ENCODE measurements at regions not wholly inside any gene's neighbourhood (a gene's known extent, or its start where the extent isn't known, plus 50 kb on each side); places are given as distances from the start of the nearest gene placed in this dataset.

DNA sequence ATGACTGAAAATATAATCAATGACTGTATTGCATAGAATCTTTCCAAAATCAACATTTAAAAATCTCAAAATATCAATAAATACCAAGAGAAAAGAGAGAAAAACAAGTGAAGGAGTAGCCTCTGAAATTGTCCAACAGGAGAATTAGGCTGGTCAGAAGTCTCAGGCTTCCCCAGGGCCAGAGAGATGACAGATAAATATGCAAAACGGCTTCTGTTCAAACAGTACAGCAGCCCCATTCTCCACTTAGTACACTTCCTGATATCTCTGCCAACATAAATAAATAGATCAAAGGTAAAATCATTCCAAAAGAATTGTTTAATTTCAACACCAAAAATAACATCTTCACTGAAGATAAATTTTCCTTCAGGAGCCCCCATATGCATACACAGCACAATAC is 204.7 kb upstream of the GABRA2 start:
- Histone ChIP-seq H3K36me3 (no peaks in the 10 kb centered on the region), H3K27ac (no peak overlapping the region), H3K9me3 (peaks cover 0 to 3% of the 10 kb centered on the region in 2 donors), H3K27me3 (no peaks in the 10 kb centered on the region), H3K4me3 (no peak overlapping the region), H3K4me1 (no peaks in the 10 kb centered on the region)
- 0 to 34% methylated on average over 1 of the region's 1 CpG for WGBS, 2 donors (ENCODE audit: low coverage in 1 of 2)
- intact Hi-C loops (cut with DNase I; ENCODE audit: low total_unique reads) (no loop called here), in situ Hi-C loops (cut with MboI; ENCODE audit: low pct_ligation_motif_present in 1 of 4, low pct_unique_long_range_greater_than_20kb in 1 of 4, low sequenced_read_pairs in 3 of 4) (no loop called here)
- DNase-seq = no peak
- TF ChIP-seq POLR2AphosphoS5 (IDR thresholded peaks at IDR 0.05) = no peak
- no peak for TF ChIP-seq EP300 (IDR thresholded peaks at IDR 0.05; ENCODE audit: low read depth)
- TF ChIP-seq POLR2A (IDR thresholded peaks at IDR 0.05) = no peak
- TF ChIP-seq, protein P1, sequence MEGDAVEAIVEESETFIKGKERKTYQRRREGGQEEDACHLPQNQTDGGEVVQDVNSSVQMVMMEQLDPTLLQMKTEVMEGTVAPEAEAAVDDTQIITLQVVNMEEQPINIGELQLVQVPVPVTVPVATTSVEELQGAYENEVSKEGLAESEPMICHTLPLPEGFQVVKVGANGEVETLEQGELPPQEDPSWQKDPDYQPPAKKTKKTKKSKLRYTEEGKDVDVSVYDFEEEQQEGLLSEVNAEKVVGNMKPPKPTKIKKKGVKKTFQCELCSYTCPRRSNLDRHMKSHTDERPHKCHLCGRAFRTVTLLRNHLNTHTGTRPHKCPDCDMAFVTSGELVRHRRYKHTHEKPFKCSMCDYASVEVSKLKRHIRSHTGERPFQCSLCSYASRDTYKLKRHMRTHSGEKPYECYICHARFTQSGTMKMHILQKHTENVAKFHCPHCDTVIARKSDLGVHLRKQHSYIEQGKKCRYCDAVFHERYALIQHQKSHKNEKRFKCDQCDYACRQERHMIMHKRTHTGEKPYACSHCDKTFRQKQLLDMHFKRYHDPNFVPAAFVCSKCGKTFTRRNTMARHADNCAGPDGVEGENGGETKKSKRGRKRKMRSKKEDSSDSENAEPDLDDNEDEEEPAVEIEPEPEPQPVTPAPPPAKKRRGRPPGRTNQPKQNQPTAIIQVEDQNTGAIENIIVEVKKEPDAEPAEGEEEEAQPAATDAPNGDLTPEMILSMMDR (IDR thresholded peaks at IDR 0.05) = no peak

- Histone ChIP-seq H3K4me3 (no peak overlapping the region), H3K4me1 (no peaks in the 10 kb centered on the region), H3K27me3 (no peaks in the 10 kb centered on the region), H3K27ac (no peak overlapping the region), H3K36me3 (no peaks in the 10 kb centered on the region), H3K9me3 (no peaks in the 10 kb centered on the region)
- TF ChIP-seq POLR2AphosphoS5 (IDR thresholded peaks at IDR 0.05) (no peak), POLR2A (IDR thresholded peaks at IDR 0.05) (no peak), EP300 (IDR thresholded peaks at IDR 0.05; ENCODE audit: low read depth) (no peak)
- TF ChIP-seq, protein P1 (IDR thresholded peaks at IDR 0.05) = no peak
- intact Hi-C loops (cut with DNase I; ENCODE audit: low total_unique reads) = no loop called here
- WGBS, 2 donors (ENCODE audit: low coverage in 1 of 2) = 15 to 37% methylated on average over 2 of the region's 2 CpGs
- in situ Hi-C loops (cut with MboI; ENCODE audit: low pct_ligation_motif_present in 1 of 4, low pct_unique_long_range_greater_than_20kb in 1 of 4, low sequenced_read_pairs in 3 of 4) = no loop called here
- no peak for DNase-seq
These were observed 196.6 kb upstream of the GABRA2 start for GRCh38 chr4:46586566-46586965.

DNA sequence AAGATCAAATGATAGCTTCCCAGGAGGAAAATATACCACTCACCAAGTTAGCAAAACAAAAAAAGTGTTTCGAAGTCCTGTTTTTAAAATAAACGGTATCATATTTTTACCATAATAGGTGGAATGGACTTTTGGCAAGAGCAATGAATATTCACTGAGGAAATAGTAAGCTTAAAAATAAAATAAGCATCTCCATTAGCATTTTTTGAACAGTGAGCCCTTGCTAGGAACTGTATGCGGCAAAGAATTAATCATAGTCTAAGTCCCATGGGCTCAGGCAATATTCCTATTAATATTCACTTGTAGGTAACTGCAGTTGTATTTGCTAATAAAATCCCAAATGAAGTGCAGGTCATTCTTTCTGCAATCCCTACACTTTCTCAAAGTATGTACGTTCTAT is 191.7 kb upstream of the GABRA2 start:
- H3K9me3 ChIP-seq = no peaks in the 10 kb centered on the region
- H3K4me1 ChIP-seq = no peaks in the 10 kb centered on the region
- intact Hi-C loops (cut with DNase I; ENCODE audit: low total_unique reads) (no loop called here), in situ Hi-C loops (cut with MboI; ENCODE audit: low pct_ligation_motif_present in 1 of 4, low pct_unique_long_range_greater_than_20kb in 1 of 4, low sequenced_read_pairs in 3 of 4) (no loop called here)
- TF ChIP-seq, protein P1 (IDR thresholded peaks at IDR 0.05) = no peak
- no peak for TF ChIP-seq POLR2A (IDR thresholded peaks at IDR 0.05)
- TF ChIP-seq EP300 (IDR thresholded peaks at IDR 0.05; ENCODE audit: low read depth) = no peak
- TF ChIP-seq POLR2AphosphoS5 (IDR thresholded peaks at IDR 0.05) = no peak
- 87 to 95% methylated on average over 4 of the region's 4 CpGs for WGBS, 2 donors (ENCODE audit: low coverage in 1 of 2)
- H3K27me3 ChIP-seq = no peaks in the 10 kb centered on the region
- H3K4me3 ChIP-seq = no peak overlapping the region
- H3K27ac ChIP-seq = no peak overlapping the region
- DNase-seq = no peak
- no peaks in the 10 kb centered on the region for H3K36me3 ChIP-seq

GRCh38 chr4:46554760-46555465 is 165.0 kb upstream of the GABRA2 start:
- in situ Hi-C loops (cut with MboI; ENCODE audit: low pct_ligation_motif_present in 1 of 4, low pct_unique_long_range_greater_than_20kb in 1 of 4, low sequenced_read_pairs in 3 of 4) = no loop called here
- 35 to 48% methylated on average over 3 of the region's 3 CpGs for WGBS, 2 donors (ENCODE audit: low coverage in 1 of 2)
- TF ChIP-seq POLR2A (IDR thresholded peaks at IDR 0.05) (no peak), POLR2AphosphoS5 (IDR thresholded peaks at IDR 0.05) (no peak)
- TF ChIP-seq, protein P1 (IDR thresholded peaks at IDR 0.05) = no peak
- H3K27me3 ChIP-seq = no peaks in the 10 kb centered on the region
- no peaks in the 10 kb centered on the region for H3K9me3 ChIP-seq
- intact Hi-C loops (cut with DNase I; ENCODE audit: low total_unique reads) = no loop called here
- H3K4me3 ChIP-seq = no peak overlapping the region
- no peak for DNase-seq
- no peak overlapping the region for H3K27ac ChIP-seq
- no peaks in the 10 kb centered on the region for H3K36me3 ChIP-seq
- H3K4me1 ChIP-seq = no peaks in the 10 kb centered on the region
